Activated T-helper 2 cell treated with anti-CD3 and anti-CD28 coated beads, Interferon-gamma antibody, Interleukin-2, Interleukin-4, amounts not matched to agents 10 μg/mL and 5 μg/mL and 100 μg/mL, durations not matched to agents 14 hours and 24 hours and 36 hours (primary cell): ENCODE measurements at regions not wholly inside any gene's neighbourhood (a gene's known extent, or its start where the extent isn't known, plus 50 kb on each side); places are given as distances from the start of the nearest gene placed in this dataset.

ENCODE experiments used
- DNase-seq: peaks from one replicate; pipeline ENCODE4 v3.0.0; 2021; ENCODE audit warnings: low spot score
- H3K27ac Mint-ChIP-seq: one replicate; pipeline ENCODE4 v1.8.0; 2021; ENCODE audit warnings: mixed read lengths
- H3K27me3 Mint-ChIP-seq: one replicate; pipeline ENCODE4 v1.8.0; 2021; ENCODE audit warnings: low read depth, mixed read lengths
- H3K36me3 Mint-ChIP-seq: one replicate; pipeline ENCODE4 v1.8.0; 2021; ENCODE audit warnings: low read depth, mixed read lengths
- H3K4me1 Mint-ChIP-seq: one replicate; pipeline ENCODE4 v1.8.0; 2021; ENCODE audit warnings: low read depth, mixed read lengths
- H3K4me3 Mint-ChIP-seq: one replicate; pipeline ENCODE4 v1.8.0; 2021; ENCODE audit warnings: low read depth, mild to moderate bottlenecking, moderate library complexity, mixed read lengths
- H3K9me3 Mint-ChIP-seq: one replicate; pipeline ENCODE4 v1.8.0; 2021; ENCODE audit warnings: mixed read lengths
- intact Hi-C: fragments of 100-400 bp; cut with micrococcal nuclease; formaldehyde crosslinking; loops from one replicate; pipeline ENCODE4 v1.15.1; 2023

DNA sequence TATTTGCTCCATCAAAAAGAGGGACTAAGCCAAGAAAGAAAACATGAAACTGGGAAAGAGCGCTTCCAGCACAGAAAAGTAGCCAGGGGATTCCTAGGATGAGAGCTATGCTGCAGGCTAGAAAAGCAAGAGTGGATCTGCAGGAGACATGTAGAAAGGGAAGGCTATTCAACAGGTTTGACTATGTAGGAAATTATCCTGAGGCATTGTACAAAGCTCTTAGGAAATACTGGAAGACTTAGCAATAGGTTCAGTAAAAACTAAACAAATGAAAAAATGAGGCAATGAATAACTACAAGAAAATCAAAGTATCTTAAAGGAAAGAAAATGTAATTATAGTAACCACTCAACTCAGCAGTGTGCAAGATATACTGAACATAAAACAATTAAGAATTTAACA is 178.7 kb upstream of the FOXN2 start:
- peaks cover 8% of the 10 kb centered on the region for H3K27me3 Mint-ChIP-seq
- no peak overlapping the region for H3K4me3 Mint-ChIP-seq
- no peaks in the 10 kb centered on the region for H3K9me3 Mint-ChIP-seq
- H3K27ac Mint-ChIP-seq, result no peak overlapping the region
- no peaks in the 10 kb centered on the region for H3K4me1 Mint-ChIP-seq
- no peaks in the 10 kb centered on the region for H3K36me3 Mint-ChIP-seq
- no peak for DNase-seq
- intact Hi-C loops, result no loop called here

DNA sequence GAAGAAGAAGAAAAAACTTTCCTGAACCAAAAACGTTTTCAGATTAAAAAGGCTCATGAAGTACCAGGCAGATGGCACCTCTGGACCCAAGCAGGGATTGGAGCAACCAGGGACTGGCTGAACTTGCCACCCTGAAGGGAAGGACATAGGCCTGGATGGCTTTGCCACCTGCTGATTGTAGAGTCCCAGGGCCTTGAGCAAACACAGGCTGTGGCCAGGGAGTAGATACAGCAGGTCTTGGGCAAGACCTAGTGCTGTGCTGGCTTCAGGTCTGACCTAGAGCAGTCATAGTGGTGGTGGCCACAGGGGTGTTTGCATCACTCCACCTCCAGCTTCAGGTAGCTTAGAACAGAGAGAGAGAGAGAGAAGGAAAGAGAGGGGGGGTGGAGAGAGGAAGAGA is 176.7 kb upstream of the FOXN2 start:
- Mint-ChIP-seq H3K36me3 (no peaks in the 10 kb centered on the region), H3K4me1 (peaks cover 6% of the 10 kb centered on the region), H3K9me3 (no peaks in the 10 kb centered on the region), H3K27me3 (peaks cover 12% of the 10 kb centered on the region), H3K27ac (no peak overlapping the region), H3K4me3 (no peak overlapping the region)
- no peak for DNase-seq
- intact Hi-C loops, result no loop called here

DNA sequence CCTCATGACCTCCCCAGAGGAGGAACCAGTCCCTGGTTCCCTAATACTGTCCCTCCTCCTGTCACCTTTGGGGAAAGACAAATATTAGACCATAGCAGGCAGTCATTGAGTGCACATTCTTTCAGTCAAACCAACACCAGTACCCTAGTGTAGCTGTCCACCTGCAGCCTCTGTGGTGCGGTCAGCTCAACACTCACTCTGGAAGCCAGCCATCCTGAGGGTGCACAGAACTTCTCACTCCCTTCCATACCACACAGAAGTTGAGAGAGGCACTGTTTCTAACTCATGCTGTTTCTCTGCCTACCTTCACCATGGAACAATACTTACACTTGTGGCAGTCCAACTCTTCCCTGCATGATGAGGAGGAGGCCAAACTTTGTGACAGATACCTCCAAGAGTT is 175.6 kb upstream of the FOXN2 start:
- Mint-ChIP-seq H3K27ac (no peak overlapping the region), H3K4me3 (no peak overlapping the region), H3K4me1 (peaks cover 6% of the 10 kb centered on the region), H3K9me3 (no peaks in the 10 kb centered on the region), H3K36me3 (no peaks in the 10 kb centered on the region), H3K27me3 (peaks cover 12% of the 10 kb centered on the region)
- no peak for DNase-seq
- intact Hi-C loops, result no loop called here

DNA sequence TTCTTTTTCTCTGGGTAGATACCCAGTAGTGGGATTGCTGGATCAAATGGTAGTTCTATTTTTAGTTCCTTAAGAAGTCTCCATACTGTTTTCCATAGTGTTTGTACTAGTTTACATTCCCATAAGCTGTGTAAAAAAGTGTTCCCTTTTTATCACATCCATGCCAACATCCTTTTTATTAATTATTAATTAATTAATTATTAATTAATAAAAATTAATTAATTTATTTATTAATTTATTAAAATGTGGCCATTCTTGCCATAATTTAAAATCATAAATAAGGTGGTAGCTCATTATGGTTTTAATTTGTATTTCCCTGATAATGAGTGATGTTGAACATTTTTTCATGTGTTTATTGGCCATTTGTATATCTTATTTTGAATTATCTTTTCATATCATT is 173.9 kb upstream of the FOXN2 start:
- Mint-ChIP-seq H3K27me3 (peaks cover 9% of the 10 kb centered on the region), H3K9me3 (no peaks in the 10 kb centered on the region)
- intact Hi-C loops, result no loop called here

DNA sequence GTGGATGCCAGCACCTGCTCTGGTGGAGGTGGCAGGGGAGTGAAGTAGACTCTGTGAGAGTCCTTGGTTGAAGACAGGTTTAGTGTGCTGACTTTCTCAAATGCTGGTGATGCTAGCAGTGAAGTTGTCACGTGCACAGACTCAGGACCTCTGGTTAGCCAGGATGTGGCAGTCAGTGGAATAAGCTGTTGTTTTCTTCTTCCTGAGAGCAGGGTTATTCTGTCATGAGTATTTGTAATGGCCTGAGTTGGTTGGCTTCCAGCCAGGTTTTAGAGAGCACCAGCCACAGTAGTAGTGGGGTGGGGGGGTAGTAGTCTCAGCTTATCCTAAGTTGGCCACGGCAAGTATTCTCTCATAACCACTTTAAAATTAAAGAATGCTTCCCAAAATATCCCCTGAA is 169.7 kb upstream of the FOXN2 start:
- Mint-ChIP-seq H3K9me3 (no peaks in the 10 kb centered on the region), H3K36me3 (no peaks in the 10 kb centered on the region), H3K27me3 (peaks cover 8% of the 10 kb centered on the region), H3K4me1 (peaks cover 18% of the 10 kb centered on the region), H3K27ac (no peak overlapping the region), H3K4me3 (no peak overlapping the region)
- intact Hi-C loops, result no loop called here
- DNase-seq, result no peak

More for the DNA sequence above, 173.9 kb upstream of the FOXN2 start:
- H3K36me3 Mint-ChIP-seq, result no peaks in the 10 kb centered on the region
- peaks cover 14% of the 10 kb centered on the region for H3K4me1 Mint-ChIP-seq
- no peak overlapping the region for H3K4me3 Mint-ChIP-seq
- DNase-seq, result no peak
- no peak overlapping the region for H3K27ac Mint-ChIP-seq

DNA sequence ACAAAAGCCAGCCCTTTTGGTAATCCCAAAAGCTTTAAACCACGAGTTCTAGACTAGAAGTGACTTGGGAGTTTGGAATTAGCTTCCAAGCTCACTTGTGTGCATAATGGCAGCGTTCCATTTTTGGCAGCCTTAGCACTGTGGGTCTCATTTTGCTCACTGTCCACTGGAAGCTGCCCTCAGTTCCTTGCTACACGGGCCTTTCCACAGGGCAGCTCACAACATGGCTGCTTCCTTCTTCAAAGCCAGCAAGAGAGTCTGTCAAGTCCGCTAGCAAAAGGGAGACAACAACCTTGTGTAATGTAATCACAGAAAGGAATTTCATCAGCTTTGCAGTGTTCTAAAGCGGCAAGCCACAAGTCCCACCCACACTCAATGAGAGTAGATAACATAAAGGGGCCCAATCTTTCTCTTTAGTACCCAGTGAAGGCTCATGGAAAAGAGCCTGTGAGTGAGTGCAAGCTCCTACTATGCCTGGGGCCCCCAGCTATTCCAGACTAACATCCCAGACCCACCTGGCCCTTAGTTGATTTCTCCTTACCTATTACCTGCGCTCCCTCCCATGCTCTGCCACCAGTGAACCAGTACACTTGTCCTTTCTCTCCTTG is 168.5 kb upstream of the FOXN2 start:
- DNase-seq, result no peak
- intact Hi-C loops, result no loop called here
- H3K9me3 Mint-ChIP-seq, result no peaks in the 10 kb centered on the region
- H3K27ac Mint-ChIP-seq, result no peak overlapping the region
- no peaks in the 10 kb centered on the region for H3K36me3 Mint-ChIP-seq
- peaks cover 18% of the 10 kb centered on the region for H3K4me1 Mint-ChIP-seq
- no peak overlapping the region for H3K4me3 Mint-ChIP-seq
- peaks cover 6% of the 10 kb centered on the region for H3K27me3 Mint-ChIP-seq

DNA sequence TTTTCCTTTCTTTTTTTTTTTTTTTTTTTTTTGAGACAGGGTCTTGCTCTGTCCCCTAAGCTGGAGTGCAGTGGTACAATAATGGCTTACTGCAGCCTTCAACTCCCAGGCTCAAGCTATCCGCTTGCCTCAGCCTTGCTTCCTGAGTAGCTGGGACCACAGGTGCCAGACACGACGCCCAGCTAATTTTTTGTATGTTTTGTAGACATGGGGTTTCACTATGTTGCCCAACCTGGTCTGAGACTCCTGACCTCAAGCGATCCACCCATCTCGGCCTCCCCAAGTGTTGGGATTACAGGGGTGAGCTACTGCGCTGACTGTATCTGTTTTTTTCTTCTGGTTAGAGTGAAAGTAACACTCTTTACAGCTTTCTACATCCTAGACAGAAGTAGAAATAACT is 167.9 kb upstream of the FOXN2 start:
- no peak overlapping the region for H3K4me3 Mint-ChIP-seq
- no peak for DNase-seq
- H3K36me3 Mint-ChIP-seq, result no peaks in the 10 kb centered on the region
- intact Hi-C loops, result no loop called here
- peaks cover 17% of the 10 kb centered on the region for H3K4me1 Mint-ChIP-seq
- no peak overlapping the region for H3K27ac Mint-ChIP-seq
- H3K27me3 Mint-ChIP-seq, result peaks cover 9% of the 10 kb centered on the region
- no peaks in the 10 kb centered on the region for H3K9me3 Mint-ChIP-seq

DNA sequence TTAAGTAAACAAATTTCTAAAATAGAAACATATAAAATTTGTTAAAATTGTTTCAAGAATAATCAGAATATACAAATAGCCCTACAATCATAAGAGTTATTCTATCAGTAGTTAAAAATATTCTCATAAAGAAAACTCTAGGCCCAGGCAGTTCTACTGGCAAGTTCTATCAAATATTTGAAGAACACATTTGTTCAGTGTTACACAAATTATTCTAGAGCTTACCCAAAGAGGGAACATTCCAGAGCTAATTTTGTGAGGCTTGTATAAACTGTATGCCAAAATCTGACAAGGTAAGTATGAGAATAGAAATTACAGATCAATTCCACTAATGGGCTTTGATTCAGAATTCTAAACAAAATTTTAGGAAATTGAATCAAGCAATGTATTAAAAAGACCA is 166.8 kb upstream of the FOXN2 start:
- DNase-seq, result no peak
- Mint-ChIP-seq H3K36me3 (no peaks in the 10 kb centered on the region), H3K27ac (no peak overlapping the region), H3K9me3 (no peaks in the 10 kb centered on the region), H3K4me1 (peaks cover 12% of the 10 kb centered on the region), H3K4me3 (no peak overlapping the region), H3K27me3 (peaks cover 5% of the 10 kb centered on the region)
- intact Hi-C loops, result no loop called here

DNA sequence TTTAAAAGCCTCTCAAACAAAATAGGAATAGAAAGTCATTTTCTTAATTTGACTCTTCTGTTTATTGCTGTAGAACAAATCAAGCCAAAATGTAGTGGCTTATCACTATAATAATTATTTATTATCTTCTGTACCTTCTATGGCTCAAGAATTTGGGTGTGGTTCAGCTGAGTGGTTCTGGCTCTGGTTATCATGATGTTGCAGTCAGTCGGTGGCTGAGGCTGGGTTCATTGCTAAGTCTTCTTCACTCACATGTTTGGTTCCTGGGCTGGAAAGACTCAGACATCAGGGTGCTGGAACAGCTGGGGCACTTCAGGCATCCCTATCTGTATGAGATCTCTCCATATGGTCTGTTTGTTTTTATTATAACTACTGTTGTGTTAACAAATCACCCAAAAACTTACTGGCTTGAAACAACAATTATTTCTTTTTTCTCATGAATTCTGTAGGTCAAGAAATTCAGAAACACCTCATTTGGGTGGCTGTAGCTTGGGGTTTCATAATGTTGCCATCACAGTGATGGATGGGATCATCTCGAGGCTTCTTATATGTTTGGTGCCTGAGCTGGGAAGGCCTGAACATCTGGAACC is 165.5 kb upstream of the FOXN2 start:
- Mint-ChIP-seq H3K27me3 (peaks cover 5% of the 10 kb centered on the region), H3K4me1 (peaks cover 12% of the 10 kb centered on the region), H3K27ac (no peak overlapping the region), H3K9me3 (no peaks in the 10 kb centered on the region), H3K4me3 (no peak overlapping the region), H3K36me3 (no peaks in the 10 kb centered on the region)
- intact Hi-C loops, result no loop called here
- DNase-seq, result no peak

DNA sequence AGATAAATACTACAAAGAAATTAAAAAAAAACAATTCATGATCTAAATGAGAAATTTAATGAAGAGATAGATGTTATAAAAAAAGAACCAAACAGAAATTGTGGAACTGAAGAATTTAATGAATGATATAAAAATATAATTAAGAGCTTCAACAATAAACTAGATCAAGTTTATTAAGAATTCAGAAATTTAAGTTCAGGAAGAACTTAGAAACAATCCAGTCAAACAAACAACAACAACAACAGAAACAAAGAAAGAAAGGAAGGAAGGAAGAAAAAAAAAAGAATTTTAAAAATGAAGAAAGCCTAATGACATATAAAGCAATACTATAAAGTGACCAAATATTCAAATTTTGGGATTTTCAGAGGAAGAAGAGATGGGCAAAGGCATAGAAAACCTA is 157.3 kb upstream of the FOXN2 start:
- Mint-ChIP-seq H3K4me1 (peaks cover 2% of the 10 kb centered on the region), H3K27me3 (peaks cover 15% of the 10 kb centered on the region), H3K4me3 (no peak overlapping the region), H3K9me3 (peaks cover 36% of the 10 kb centered on the region), H3K36me3 (peaks cover 7% of the 10 kb centered on the region), H3K27ac (no peak overlapping the region)
- no peak for DNase-seq
- intact Hi-C loops, result no loop called here

DNA sequence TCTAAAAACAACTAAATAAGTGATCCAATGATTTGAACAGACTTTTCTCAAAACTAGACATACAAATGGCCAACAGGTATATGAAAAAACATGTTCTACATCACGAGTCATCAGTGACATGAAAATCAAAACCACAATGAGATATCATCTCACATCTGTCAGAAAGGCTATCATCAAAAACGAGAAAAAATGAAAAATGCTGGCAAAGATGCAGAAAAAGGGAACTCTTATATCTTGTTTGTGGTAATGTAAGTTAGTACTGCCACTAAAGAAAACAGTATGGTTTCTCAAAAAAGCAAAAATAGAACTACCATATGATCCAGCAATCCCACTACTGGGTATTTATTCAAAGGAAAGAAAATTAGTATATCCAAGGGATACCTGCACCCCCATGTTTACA is 152.9 kb upstream of the FOXN2 start:
- Mint-ChIP-seq H3K36me3 (peaks cover 7% of the 10 kb centered on the region), H3K9me3 (peaks cover 34% of the 10 kb centered on the region)

DNA sequence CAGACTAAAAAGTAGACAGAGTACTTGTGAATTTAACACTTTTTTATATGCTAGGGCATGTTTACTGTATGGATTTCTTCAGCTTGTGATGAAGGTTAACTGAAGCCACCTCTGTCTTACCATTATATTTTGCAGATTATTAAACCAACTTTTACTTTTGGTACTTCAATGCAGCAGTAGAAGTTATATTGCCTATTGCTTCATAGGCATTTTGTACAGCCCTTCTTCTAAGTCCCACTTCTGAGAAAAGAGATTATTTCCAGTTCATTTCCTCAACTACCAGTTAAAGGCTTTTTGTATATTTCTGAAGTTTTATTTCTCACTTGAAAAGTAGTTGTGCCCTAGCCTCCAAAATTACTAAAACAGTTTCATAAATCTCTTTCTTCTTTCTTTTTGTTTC is 151.7 kb upstream of the FOXN2 start:
- no peak for DNase-seq
- intact Hi-C loops, result no loop called here
- peaks cover 27% of the 10 kb centered on the region for H3K9me3 Mint-ChIP-seq
- peaks cover 22% of the 10 kb centered on the region for H3K27me3 Mint-ChIP-seq
- H3K4me3 Mint-ChIP-seq, result no peak overlapping the region
- H3K4me1 Mint-ChIP-seq, result peaks cover 2% of the 10 kb centered on the region
- peaks cover 3% of the 10 kb centered on the region for H3K36me3 Mint-ChIP-seq
- H3K27ac Mint-ChIP-seq, result no peak overlapping the region

More for the DNA sequence above, 152.9 kb upstream of the FOXN2 start:
- H3K4me1 Mint-ChIP-seq, result peaks cover 2% of the 10 kb centered on the region
- peaks cover 26% of the 10 kb centered on the region for H3K27me3 Mint-ChIP-seq
- no peak for DNase-seq
- intact Hi-C loops, result no loop called here
- no peak overlapping the region for H3K4me3 Mint-ChIP-seq
- H3K27ac Mint-ChIP-seq, result no peak overlapping the region

DNA sequence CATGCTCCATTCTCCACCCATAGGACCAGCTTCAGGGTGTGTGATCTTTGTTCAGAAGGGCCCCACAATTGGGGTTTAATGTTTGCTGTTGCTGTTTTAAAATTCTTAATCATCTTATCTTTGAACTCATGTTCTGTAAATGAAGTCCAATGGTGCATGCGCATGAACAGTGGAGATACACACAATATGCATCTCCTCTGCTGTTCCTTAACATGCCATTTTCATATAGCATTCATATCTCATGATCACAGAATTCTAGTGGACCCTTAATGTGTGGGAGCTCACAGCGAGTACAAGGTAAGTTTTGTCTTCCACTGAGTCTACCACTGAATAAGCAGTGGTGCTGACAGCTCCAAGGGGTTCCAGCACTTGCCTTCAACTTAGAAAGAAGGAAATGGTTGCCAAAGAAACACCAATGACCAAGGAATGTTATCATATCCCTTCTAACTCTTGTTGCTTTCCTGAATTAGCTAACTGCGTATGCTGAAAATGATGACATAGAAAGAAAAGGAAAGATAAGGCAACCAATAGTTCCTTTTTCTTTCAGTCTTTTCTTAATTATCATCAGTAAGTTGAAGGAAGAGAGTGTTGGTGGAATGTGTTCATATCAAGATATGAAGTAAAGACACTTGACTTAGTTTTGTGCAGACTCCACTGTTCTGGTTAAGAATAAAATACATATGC is 149.3 kb upstream of the FOXN2 start:
- intact Hi-C loops, result no loop called here
- Mint-ChIP-seq H3K36me3 (no peaks in the 10 kb centered on the region), H3K27me3 (peaks cover 16% of the 10 kb centered on the region), H3K4me3 (no peak overlapping the region), H3K27ac (no peak overlapping the region), H3K9me3 (peaks cover 6% of the 10 kb centered on the region), H3K4me1 (no peaks in the 10 kb centered on the region)
- no peak for DNase-seq
